ENCODE measurements at regions not wholly inside any gene's neighbourhood (a gene's known extent, or its start where the extent isn't known, plus 50 kb on each side); places are given as distances from the start of the nearest gene placed in this dataset.
"Not testable (repeated sequence)": the region's sequence is repeated elsewhere in the genome, so short reads cannot be mapped to it uniquely, and the experiment has no call there.

GRCh38 chr1:189752461-189752995 lies 725.1 kb downstream of the BRINP3 start:
- DNase-seq (no peak), ATAC-seq (no peak)
- Histone ChIP-seq H3K27me3 (no peaks in the 10 kb centered on the region), H3K36me3 (no peaks in the 10 kb centered on the region), H3K27ac (no peak overlapping the region), H3K4me1 (no peaks in the 10 kb centered on the region), H3K4me3 (no peak overlapping the region), H3K9me3 (peaks cover 0 to 3% (median 0%) of the 10 kb centered on the region in 4 donors)
- intact Hi-C loops (cut with DNase I) = no loop called here
- TF ChIP-seq POLR2A (IDR thresholded peaks at IDR 0.05) = no peak
- TF ChIP-seq, protein P1, sequence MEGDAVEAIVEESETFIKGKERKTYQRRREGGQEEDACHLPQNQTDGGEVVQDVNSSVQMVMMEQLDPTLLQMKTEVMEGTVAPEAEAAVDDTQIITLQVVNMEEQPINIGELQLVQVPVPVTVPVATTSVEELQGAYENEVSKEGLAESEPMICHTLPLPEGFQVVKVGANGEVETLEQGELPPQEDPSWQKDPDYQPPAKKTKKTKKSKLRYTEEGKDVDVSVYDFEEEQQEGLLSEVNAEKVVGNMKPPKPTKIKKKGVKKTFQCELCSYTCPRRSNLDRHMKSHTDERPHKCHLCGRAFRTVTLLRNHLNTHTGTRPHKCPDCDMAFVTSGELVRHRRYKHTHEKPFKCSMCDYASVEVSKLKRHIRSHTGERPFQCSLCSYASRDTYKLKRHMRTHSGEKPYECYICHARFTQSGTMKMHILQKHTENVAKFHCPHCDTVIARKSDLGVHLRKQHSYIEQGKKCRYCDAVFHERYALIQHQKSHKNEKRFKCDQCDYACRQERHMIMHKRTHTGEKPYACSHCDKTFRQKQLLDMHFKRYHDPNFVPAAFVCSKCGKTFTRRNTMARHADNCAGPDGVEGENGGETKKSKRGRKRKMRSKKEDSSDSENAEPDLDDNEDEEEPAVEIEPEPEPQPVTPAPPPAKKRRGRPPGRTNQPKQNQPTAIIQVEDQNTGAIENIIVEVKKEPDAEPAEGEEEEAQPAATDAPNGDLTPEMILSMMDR (IDR thresholded peaks at IDR 0.05) = no peak
- 50% methylated on average over 1 of the region's 1 CpG for WGBS (ENCODE audit: insufficient coverage, low coverage, low lambda C conversion rate, missing lambda C conversion rate)

DNA sequence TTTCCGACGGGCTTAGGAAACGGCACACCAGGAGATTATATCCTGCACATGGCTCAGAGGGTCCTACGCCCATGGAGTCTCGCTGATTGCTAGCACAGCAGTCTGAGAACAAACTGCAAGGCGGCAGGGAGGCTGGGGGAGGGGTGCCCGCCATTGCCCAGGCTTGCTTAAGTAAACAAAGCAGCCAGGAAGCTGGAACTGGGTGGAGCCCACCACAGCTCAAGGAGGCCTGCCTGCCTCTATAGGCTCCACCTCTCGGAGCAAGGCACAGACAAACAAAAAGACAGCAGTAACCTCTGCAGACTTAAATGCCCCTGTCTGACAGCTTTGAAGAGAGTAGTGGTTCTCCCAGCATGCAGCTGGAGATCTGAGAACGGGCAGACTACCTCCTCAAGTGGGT lies 722.6 kb downstream of the BRINP3 start:
- H3K36me3 ChIP-seq; intact Hi-C loops (cut with DNase I); H3K9me3 ChIP-seq; DNase-seq; H3K27me3 ChIP-seq; H3K4me1 ChIP-seq; ATAC-seq; H3K4me3 ChIP-seq; H3K27ac ChIP-seq: not testable (repeated sequence)
- WGBS (ENCODE audit: insufficient coverage, low coverage, low lambda C conversion rate, missing lambda C conversion rate) = 72% methylated on average over 8 of the region's 9 CpGs

DNA sequence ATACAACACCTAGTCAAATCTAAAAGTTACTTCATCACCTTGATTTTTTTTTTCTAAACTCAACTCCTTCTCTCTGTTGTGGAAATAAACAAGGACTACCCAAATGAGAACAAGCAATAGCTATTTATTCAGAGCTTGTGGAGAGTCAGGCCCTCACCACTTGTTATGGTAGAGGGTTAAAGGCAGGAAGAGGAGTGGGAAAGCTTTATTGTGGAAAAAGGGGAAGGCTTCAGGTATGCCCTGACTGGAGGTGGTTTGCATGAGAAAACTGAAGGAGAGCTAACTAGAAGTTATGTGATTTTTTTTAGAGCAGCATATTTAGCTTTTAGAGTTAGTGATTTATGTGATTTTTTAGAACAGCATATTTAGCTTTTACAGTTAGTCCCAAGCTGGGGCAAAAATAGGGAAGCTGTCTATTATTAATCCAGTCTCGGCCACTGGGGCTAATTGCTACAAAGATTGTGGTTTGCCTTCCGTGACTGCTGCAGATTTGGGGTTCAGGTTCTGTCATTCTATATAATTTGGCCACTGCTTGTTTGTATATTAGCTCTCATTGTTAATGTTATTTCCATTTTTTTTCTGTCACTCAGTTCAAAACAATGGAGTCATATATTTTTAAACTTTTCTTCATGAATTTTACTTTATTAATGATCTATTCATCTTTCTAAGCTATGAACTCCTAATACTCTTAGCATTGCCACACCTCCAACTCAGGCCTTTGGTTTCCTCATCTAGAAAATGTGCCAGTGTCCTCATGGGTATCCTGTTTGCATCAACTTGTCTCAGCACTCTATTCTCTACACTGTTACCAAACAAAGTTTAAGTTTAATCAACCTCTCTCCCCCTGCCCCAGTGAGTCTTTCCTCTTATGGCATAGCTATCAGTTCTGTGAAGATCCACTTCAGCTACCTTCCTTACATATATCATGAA lies 713.0 kb downstream of the BRINP3 start:
- Histone ChIP-seq H3K27me3 (no peaks in the 10 kb centered on the region), H3K9me3 (no peaks in the 10 kb centered on the region), H3K36me3 (no peaks in the 10 kb centered on the region), H3K4me3 (no peak overlapping the region), H3K4me1 (no peaks in the 10 kb centered on the region), H3K27ac (no peak overlapping the region)
- 10% methylated on average over 2 of the region's 2 CpGs for WGBS (ENCODE audit: insufficient coverage, low coverage, low lambda C conversion rate, missing lambda C conversion rate)
- no peak for TF ChIP-seq POLR2A (IDR thresholded peaks at IDR 0.05)
- TF ChIP-seq, protein P1 (IDR thresholded peaks at IDR 0.05) = no peak
- DNase-seq (no peak), ATAC-seq (no peak)
- intact Hi-C loops (cut with DNase I) = no loop called here

GRCh38 chr1:189769448-189769847 lies 708.2 kb downstream of the BRINP3 start:
- Histone ChIP-seq H3K36me3 (no peaks in the 10 kb centered on the region), H3K27me3 (no peaks in the 10 kb centered on the region), H3K27ac (no peak overlapping the region), H3K9me3 (no peaks in the 10 kb centered on the region), H3K4me1 (no peaks in the 10 kb centered on the region), H3K4me3 (no peak overlapping the region)
- TF ChIP-seq, protein P1 (IDR thresholded peaks at IDR 0.05) = no peak
- no peak for TF ChIP-seq POLR2A (IDR thresholded peaks at IDR 0.05)
- DNase-seq (no peak), ATAC-seq (no peak)
- intact Hi-C loops (cut with DNase I) = no loop called here
- 22% methylated on average over 3 of the region's 3 CpGs for WGBS (ENCODE audit: insufficient coverage, low coverage, low lambda C conversion rate, missing lambda C conversion rate)

GRCh38 chr1:189774721-189775287 lies 702.9 kb downstream of the BRINP3 start:
- Histone ChIP-seq H3K4me1 (no peaks in the 10 kb centered on the region), H3K9me3 (no peaks in the 10 kb centered on the region), H3K4me3 (no peak overlapping the region), H3K27ac (no peak overlapping the region), H3K27me3 (no peaks in the 10 kb centered on the region), H3K36me3 (no peaks in the 10 kb centered on the region)
- intact Hi-C loops (cut with DNase I) = no loop called here
- TF ChIP-seq POLR2A (IDR thresholded peaks at IDR 0.05) = no peak
- TF ChIP-seq, protein P1 (IDR thresholded peaks at IDR 0.05) = no peak
- WGBS (ENCODE audit: insufficient coverage, low coverage, low lambda C conversion rate, missing lambda C conversion rate) = 19% methylated on average over 2 of the region's 2 CpGs
- no peak for ATAC-seq
- no peak for DNase-seq

Measured in right lobe of liver (tissue), 6 donors.